DLD1 (cell line): ENCODE measurements at regions not wholly inside any gene's neighbourhood (a gene's known extent, or its start where the extent isn't known, plus 50 kb on each side); places are given as distances from the start of the nearest gene placed in this dataset.

ENCODE experiments used
- in situ Hi-C: cut with HindIII; loops from 2 replicates; pipeline ENCODE4 v1.10.0; 2017; ENCODE audit warnings: low sequenced_read_pairs

DNA sequence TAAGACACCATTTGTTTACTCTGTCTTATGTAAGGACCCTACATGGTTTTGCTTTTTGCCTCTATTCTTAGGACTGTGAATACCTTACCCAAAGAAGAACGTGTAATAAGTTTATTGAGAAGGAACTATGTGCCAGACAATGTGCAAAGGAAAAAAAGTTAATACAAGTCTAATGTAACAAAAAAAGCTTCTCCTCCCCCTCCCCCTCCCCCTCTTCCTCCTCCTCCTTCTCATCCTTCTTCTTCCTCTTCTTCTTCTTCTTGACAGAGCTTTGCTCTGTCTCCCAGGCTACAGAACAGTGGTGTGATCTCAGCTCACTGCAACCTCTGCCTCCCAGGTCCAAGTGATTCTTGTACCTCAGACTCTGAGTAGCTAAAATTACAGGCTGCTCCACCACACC is 50.9 kb upstream of the MITF start:
- in situ Hi-C loops: loop anchor here (25.0 kb wide), 1 partner anchor 249 kb away; no protein-coding TSS in a partner anchor

DNA sequence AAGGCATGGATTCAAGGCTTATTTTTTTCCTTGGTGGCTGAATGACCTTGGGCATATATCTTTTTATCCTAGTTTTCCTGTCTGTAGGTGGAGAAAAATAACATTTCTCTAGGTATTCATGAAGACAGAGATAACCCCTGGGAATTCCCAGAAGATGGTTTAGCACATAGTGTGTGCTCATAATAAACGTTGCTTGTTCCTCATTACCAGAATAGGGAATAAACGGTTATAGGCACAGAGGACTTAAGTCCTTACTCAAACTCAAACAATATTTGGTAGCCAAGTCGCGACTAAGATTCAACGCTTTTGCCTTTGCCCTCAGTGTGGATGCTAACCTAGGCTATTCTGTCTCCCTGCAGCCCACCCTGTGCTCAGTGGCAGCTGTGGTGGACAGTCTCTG is 51.6 kb upstream of the MITF start:
- in situ Hi-C loops: loop anchor here (25.0 kb wide), 1 partner anchor 250 kb away; no protein-coding TSS in a partner anchor

DNA sequence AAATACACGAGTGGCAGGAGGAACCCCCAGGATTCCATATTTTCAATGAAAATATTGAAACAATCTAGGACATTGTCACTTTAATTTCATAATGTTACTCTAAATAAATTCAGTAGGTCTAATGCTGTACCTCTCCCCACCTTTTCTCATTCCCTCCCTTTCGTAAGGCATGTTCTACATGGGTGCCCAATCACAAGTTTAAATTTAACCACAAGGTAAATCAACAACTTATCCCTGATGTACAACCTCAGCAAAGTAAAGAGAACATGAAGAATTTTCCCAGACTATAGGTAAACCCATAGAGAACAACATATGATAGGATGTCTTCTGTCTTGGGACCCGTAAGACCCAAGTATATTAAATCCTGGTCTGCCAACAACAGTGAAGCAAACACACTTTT is 53.2 kb upstream of the MITF start:
- in situ Hi-C loops: loop anchor here (25.0 kb wide), 1 partner anchor 251 kb away; no protein-coding TSS in a partner anchor

DNA sequence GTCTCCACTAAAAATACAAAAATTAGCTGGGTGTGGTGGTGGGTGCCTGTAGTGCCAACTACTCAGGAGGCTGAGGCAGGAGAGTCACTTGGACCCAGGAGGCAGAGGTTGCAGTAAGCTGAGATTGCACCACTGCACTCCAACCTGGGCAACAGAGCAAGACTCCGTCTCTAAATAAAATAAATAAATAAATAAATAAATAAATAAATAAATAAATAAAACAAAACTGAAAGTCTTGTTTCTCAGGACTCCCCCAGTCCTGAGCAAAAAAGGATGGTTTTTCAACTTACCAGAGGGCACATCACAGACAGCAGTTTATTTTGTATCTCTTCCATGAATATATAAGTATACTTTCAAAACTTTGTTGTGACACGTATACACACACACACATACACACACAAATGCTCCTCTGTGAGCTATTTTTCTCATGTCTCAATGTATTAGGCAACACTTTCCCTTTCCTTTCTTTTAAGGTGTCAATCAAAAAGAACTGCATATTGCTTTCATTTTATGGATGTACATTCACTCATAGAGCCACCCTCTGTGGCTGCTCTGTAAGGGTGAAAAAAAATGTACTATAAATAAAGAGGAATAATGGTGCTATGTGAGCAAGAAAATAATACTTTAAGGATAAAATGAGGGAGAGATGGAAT is 54.8 kb upstream of the MITF start:
- in situ Hi-C loops: loop anchor here (25.0 kb wide), 1 partner anchor 253 kb away; no protein-coding TSS in a partner anchor

DNA sequence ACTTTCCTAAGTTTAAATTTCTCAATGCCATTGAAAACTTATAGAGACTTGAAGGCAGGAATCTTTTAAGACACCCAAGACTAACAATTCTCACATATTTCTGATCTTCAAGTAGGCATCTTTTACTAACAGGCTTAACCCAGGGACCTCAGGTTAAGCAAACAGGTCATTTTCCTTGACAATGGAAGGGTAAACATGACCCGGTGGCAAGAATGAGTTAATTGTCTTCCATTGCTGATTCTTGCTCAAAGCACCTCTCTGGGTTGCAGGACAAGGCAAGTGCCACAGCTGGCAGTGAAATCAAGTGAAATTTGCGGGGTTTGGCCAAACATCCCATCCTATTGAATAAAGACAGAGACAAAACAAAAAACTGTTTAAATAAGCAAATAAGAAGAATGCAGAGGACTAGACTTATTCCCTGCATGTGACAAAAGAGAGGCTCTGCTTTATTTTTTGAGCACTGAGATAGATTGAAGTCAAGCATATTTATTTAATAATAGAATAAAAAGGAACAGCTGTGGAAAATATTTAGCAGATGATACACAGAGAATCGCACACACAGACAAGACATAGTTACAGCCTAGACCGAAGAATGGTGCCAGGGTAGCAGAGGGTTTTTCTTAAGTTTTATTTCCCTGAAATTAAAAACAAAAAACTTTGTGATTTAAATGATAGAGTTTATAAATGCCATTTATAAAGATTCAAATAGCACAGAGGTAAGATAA is 56.0 kb upstream of the MITF start:
- in situ Hi-C loops: loop anchor here (25.0 kb wide), 1 partner anchor 254 kb away; no protein-coding TSS in a partner anchor

DNA sequence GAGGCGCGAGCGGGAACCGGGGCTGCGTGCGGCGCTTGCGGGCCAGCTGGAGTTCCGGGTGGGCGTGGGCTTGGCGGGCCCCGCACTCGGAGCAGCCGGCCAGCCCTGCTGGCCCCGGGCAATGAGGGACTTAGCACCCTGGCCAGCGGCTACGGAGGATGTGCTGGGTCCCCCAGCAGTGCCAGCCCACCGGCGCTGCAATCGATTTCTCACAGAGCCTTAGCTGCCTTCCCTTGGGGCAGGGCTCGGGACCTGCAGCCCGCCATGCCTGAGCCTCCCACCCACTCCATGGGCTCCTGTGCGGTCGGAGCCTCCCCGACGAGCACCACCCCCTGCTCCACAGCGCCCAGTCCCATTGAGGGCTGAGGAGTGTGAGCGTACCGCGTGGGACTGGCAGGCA is 61.8 kb upstream of the MITF start:
- in situ Hi-C loops: loop anchor here (25.0 kb wide), 1 partner anchor 260 kb away; no protein-coding TSS in a partner anchor

DNA sequence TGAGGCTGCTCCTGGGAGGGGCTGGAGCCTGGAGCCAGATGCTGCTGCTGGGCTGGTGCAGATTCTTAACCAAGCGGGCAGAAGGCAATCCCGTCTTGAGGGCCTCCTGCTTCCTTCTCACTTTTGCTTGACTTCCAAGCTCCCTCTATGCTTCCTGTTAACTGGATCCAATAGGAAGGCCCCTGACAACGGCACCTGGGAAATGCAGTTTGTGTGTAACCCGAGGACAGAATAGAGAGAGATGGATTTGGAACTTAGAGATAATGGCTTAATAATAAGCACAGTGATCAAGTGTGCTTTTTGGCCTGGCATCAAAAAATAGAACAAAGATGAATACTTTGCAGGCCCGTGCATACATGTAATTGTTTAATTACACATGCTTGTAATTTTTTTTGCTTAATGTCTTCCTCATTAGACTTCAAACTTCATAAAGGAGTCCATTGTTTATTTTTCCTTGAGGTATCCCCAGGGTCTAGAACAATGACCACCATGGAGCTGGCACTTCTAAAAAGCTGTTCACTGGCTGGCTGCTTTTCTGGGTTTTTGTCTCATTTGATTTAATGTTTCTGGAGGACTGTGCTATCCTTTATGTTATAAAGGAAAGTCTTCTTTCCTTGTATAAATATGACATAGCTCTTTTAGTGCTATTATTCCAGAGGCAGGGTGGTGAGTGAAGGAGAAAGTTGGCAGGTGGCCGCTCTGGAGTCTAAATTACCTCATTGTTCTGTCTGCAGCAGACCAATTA is 63.3 kb upstream of the MITF start:
- in situ Hi-C loops: loop anchor here (25.0 kb wide), 1 partner anchor 261 kb away; no protein-coding TSS in a partner anchor

DNA sequence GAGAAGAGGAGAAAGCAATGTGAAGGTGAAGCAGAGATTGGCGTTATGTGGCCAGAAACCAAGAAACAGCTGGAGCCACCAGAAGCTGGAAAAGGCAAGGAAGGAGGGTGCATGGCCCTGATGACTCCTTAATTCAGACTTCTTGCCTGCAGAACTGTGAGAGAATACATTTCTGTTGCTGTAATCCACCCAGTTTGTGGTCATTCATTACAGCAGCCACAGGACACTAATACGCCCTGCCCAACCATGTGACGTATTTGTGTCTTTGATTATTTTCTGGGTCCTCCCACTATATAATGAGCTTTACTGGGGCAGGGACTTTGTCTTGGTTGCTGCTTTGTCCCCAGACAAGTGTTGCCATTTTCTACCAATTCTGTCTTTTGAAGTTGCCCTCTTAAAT is 64.5 kb upstream of the MITF start:
- in situ Hi-C loops: loop anchor here (25.0 kb wide), 2 partner anchors 263 to 562 kb away; partner anchors contain the start of gene LMOD3

DNA sequence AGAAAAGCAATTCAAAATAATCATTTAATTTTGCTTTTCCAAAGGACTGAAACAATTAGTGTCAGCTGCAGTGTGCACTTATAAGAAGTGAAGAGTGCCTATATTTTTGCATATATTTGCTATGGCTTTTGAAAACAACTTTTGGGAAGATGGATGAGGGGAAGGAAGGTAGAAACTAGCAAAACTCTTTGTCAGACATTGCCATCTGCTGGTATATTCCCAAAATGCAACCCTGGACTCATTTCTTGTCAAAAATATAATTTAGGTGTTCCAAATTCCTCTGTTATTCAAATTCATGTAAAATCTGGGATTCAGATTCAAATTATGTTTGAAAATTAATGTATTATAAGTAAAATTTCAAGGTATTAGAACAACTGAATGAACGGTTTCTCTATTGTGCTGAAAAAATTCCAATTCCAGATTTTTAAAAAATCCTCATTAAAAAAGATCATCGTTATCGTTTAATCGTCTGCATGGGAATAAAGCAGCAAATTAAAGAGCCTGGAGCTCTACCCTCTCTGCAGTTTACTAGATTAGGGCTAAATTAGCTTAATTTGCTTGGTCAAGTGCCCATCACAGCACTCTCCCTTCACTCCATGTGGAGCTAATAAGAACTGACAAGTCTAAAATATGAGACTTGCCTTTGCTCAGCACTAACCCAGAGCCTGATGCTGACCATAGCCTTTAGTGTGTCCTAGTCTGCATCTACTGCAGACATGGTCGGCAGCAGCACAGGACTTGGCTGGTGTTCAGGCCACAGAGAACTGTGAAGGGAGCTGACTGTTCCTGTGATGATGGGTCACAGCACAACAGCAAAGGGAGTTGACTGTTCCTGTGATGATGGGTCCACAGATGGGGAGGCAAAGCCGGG is 67.9 kb upstream of the MITF start:
- in situ Hi-C loops: loop anchor here (25.0 kb wide), 1 partner anchor 559 kb away; the partner anchor contains the start of gene LMOD3

DNA sequence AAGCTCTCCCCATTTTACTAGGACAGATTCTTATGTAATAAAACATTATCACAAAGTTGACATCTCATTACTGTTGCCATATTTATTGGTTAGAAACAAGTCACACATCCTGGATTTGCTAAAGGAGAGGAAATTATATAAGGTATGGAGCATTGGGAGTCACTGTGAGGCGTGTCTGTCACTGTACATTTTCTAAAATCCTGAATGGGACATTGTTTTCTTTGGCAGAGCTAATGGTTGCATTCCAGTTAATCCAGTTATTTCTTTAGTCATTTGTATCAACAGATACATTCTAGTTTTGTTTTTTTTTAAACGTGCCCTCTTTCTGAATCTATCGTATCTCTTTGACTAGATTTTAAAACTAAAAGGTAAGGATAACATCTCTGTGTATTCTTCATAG is 70.2 kb upstream of the MITF start:
- in situ Hi-C loops: loop anchor here (25.0 kb wide), 1 partner anchor 557 kb away; the partner anchor contains the start of gene LMOD3

DNA sequence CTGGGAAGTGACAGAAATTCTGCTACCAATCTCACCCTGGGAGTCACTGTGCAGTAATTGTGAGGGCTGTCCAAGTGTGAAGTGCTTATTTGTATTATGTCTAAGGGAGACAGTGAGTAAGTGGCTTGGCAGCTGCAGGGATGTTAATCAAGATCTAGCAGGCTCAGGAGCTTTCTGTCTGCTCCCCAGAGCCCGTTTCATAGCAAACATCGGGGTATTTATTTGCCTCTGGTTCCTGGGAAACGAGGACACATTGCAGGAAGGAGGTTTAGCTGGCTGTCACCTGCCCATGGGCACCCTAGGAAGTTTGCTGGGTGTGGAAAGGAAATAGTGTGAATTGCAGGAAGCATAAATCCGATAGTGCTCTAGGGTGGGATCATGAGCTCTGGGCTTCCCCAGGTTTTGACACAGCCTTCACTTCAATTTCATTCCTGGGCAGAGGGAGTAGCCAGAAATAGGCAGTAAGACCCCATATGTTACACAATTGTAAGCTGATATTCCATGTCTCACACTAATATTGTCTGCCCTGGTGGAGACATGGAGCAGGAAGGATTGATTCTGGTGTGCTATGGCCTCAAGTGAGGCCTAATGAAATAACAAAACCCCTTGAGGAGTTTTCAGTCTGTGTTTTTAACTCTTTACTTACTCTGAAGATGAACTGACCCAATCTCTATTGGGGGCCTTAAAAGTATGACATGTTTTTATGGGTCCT is 74.1 kb upstream of the MITF start:
- in situ Hi-C loops: loop anchor here (25.0 kb wide), 1 partner anchor 553 kb away; the partner anchor contains the start of gene LMOD3

DNA sequence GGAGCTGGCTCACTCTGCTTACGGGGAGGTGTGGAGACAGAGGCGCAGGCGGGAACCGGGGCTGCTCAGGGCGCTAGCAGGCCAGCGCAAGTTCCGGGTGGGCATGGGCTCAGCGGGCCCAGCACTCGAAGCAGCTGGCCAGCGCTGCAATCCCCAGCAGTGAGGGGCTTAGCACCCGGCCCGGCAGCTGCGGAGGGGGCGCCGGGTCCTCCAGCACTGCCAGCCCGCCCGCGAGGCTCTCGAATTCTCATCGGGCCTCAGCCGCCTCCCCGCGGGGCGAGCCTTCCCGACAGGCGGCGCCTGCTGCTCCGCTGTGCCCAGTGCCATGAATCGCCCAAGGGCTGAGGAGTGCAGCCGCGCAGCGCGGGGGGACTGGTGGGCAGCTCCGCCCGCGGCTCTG is 78.6 kb upstream of the MITF start:
- in situ Hi-C loops: loop anchor here (25.0 kb wide), 1 partner anchor 548 kb away; the partner anchor contains the start of gene LMOD3

DNA sequence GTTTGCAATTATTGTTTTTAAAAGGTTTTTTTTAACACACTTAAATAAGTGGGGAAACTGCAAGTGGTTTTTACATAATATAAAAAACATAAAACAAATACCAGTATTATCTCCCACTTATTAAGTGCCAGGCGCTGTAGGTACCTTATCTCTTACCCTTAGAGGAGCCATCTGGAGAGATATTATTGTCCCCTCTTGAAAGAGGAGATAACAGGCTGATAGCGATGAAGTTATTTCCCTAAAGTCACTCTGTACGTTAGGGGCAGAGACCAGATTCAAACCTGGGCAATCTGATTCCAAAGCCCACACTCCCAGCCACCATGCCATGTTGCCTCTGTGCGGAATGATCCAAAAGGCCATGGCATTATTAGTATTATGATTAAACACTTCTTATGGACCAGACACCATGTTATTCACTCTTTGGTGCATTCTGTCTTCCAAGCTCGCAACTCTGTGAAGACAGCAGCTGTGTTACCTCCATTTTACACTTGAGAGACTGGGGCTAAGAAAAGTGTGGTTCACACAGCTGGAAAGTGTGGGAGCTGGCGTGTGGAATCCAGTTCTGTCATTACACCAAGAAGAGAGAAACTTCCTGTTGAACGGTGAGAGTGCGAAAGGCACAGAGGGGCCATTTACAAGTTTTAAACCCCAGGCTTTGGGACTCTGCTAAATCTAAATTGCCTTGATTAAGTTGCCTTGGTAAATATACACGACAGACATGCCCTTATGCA is 79.9 kb upstream of the MITF start:
- in situ Hi-C loops: loop anchor here (25.0 kb wide), 1 partner anchor 547 kb away; the partner anchor contains the start of gene LMOD3

DNA sequence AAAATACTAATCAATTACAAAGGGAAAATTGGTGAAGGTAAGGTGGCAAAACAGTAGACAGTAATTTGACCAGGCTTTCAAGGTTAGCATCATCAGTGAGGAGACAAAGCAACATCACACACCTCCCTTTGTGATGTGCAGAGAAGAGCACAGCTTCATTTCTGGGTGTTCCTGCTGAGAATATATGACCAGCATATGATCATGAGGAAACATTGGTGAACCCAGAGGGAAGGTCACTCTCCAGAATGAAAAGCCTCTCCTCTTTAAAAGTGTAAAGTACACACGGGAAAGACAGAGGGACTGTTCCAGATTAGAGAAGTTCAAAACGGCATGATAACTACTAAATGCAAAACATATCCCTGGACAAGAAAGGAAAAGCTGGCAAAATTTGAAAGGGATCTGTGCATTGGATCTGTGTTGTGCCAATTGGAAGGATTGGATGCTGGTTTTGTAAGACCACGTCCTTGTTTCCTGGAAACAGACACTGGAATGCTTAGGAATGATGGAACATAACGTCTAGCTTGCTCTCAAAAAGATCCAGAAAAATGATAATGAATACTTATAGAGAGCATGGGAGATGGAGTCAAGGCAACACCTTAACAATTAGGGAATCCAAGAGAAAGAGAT is 80.6 kb upstream of the MITF start:
- in situ Hi-C loops: loop anchor here (25.0 kb wide), 1 partner anchor 546 kb away; the partner anchor contains the start of gene LMOD3

DNA sequence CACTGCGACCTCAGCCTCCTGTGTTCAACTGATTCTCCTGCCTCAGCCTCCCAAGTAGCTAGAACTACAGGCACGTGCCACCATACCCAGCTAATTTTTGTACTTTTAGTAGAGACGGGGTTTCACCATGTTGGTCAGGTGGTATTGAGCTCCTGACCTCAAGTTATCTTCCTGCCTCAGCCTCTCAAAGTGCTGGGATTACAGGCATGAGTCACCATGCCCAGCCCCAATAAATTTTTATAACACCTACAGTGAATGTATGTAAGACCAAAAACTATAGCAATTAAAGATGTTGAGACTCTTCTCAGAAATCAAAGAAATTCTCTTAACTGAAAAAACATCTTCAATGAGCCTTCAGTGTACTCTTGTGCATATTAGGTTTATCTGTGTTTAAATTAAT is 82.2 kb upstream of the MITF start:
- in situ Hi-C loops: loop anchor here (25.0 kb wide), 1 partner anchor 545 kb away; the partner anchor contains the start of gene LMOD3

DNA sequence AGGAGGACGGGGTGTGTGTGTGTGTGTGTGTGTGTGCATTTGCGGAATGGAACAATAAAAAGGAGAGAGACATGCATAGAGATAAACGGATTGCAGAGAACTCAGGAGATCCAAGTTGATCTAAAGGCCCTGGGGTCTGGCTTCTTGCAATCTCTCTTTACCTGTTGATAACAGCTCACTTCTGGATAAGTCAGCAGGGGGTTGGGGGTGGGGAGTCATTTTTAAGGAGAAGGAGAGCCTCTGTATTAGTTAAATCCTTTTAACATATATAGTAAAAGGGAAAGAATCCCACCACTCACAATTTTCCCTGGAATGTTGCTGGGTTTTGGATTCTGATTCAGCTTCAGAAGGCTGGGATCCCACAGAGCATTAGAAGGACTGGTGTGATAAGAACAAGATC is 87.5 kb upstream of the MITF start:
- in situ Hi-C loops: loop anchor here (25.0 kb wide), 1 partner anchor 539 kb away; the partner anchor contains the start of gene LMOD3

DNA sequence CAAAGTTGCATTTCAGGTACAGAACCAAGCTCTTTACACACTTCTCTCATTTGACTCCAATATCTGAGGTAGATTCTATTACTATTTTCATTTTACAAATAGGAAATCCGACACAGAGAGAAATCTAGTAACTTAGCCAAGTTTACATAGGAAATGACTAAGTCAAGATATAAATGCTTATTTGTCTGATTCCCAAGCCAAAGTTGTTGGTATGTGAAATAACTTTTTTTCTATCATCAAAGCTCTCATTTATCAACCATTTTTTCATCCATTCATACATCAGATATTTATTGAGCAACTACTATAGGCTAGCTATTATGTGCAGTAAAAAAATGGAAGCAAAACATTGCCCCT is 89.2 kb upstream of the MITF start:
- in situ Hi-C loops: loop anchor here (25.0 kb wide), 1 partner anchor 538 kb away; the partner anchor contains the start of gene LMOD3
